IPS-18c (cell line): ENCODE measurements at regions not wholly inside any gene's neighbourhood (a gene's known extent, or its start where the extent isn't known, plus 50 kb on each side); places are given as distances from the start of the nearest gene placed in this dataset.

Source experiments
- H3K4me3 ChIP-seq: 2 replicates; pipeline ENCODE4 v1.7.0; 2013; ENCODE audit warnings: low read depth, mild to moderate bottlenecking, low read length, moderate library complexity; ENCODE audit not compliant: insufficient read depth
- H3K9me3 ChIP-seq: one replicate; pipeline ENCODE4 v1.6.1; 2013; ENCODE audit warnings: mild to moderate bottlenecking, low read length, moderate library complexity; ENCODE audit not compliant: control insufficient read depth, insufficient read depth

- no peak overlapping the region for H3K4me3 ChIP-seq
- H3K9me3 ChIP-seq = no peaks in the 10 kb centered on the region
These were observed 312.8 kb upstream of the NFE2L3 start for GRCh38 chr7:25839084-25839769.

GRCh38 chr7:25840209-25840792 lies 311.7 kb upstream of the NFE2L3 start:
- Histone ChIP-seq H3K9me3 (no peaks in the 10 kb centered on the region), H3K4me3 (no peak overlapping the region)

- H3K9me3 ChIP-seq = no peaks in the 10 kb centered on the region
- no peak overlapping the region for H3K4me3 ChIP-seq
These were observed 310.4 kb upstream of the NFE2L3 start for GRCh38 chr7:25841575-25841974.

GRCh38 chr7:25842201-25842733 lies 309.7 kb upstream of the NFE2L3 start:
- no peaks in the 10 kb centered on the region for H3K9me3 ChIP-seq
- H3K4me3 ChIP-seq = no peak overlapping the region

GRCh38 chr7:25843467-25843866 lies 308.5 kb upstream of the NFE2L3 start:
- H3K4me3 ChIP-seq = no peak overlapping the region
- no peaks in the 10 kb centered on the region for H3K9me3 ChIP-seq

GRCh38 chr7:25844102-25844870 lies 307.7 kb upstream of the NFE2L3 start:
- H3K9me3 ChIP-seq = no peaks in the 10 kb centered on the region

GRCh38 chr7:25845464-25845863 lies 306.5 kb upstream of the NFE2L3 start:
- no peaks in the 10 kb centered on the region for H3K9me3 ChIP-seq

More at GRCh38 chr7:25844102-25844870, 307.7 kb upstream of the NFE2L3 start:
- no peak overlapping the region for H3K4me3 ChIP-seq

GRCh38 chr7:25846722-25847121 lies 305.3 kb upstream of the NFE2L3 start:
- Histone ChIP-seq H3K9me3 (no peaks in the 10 kb centered on the region), H3K4me3 (no peak overlapping the region)

More at GRCh38 chr7:25845464-25845863, 306.5 kb upstream of the NFE2L3 start:
- no peak overlapping the region for H3K4me3 ChIP-seq

GRCh38 chr7:25847336-25848070 lies 304.5 kb upstream of the NFE2L3 start:
- Histone ChIP-seq H3K9me3 (no peaks in the 10 kb centered on the region), H3K4me3 (no peak overlapping the region)

- H3K9me3 ChIP-seq = no peaks in the 10 kb centered on the region
- no peak overlapping the region for H3K4me3 ChIP-seq
These were observed 302.4 kb upstream of the NFE2L3 start for GRCh38 chr7:25849500-25850184.

- Histone ChIP-seq H3K9me3 (no peaks in the 10 kb centered on the region), H3K4me3 (no peak overlapping the region)
These were observed 301.8 kb upstream of the NFE2L3 start for GRCh38 chr7:25850216-25850615.

- no peak overlapping the region for H3K4me3 ChIP-seq
- no peaks in the 10 kb centered on the region for H3K9me3 ChIP-seq
These were observed 301.3 kb upstream of the NFE2L3 start for GRCh38 chr7:25850735-25851134.

GRCh38 chr7:25851332-25852210 lies 300.4 kb upstream of the NFE2L3 start:
- H3K9me3 ChIP-seq = no peaks in the 10 kb centered on the region
- peak overlapping the region; percentile 50 for H3K4me3 ChIP-seq

- no peaks in the 10 kb centered on the region for H3K9me3 ChIP-seq
- peak overlapping the region; percentile 50 for H3K4me3 ChIP-seq
These were observed 299.6 kb upstream of the NFE2L3 start for GRCh38 chr7:25852211-25852938.

GRCh38 chr7:25852939-25853271 lies 299.1 kb upstream of the NFE2L3 start:
- Histone ChIP-seq H3K9me3 (no peaks in the 10 kb centered on the region), H3K4me3 (peak overlapping the region; percentile 50)
